CD1c-positive myeloid dendritic cell (primary cell): ENCODE measurements at regions not wholly inside any gene's neighbourhood (a gene's known extent, or its start where the extent isn't known, plus 50 kb on each side); places are given as distances from the start of the nearest gene placed in this dataset.

ENCODE experiments used
- DNase-seq: peaks from one replicate; pipeline ENCODE4 v3.0.0-alpha.2; 2016; ENCODE audit errors: extremely low spot score

- DNase-seq, result no peak
These were observed 303.6 kb upstream of the CLINT1 start for GRCh38 chr5:158162479-158163034.

DNA sequence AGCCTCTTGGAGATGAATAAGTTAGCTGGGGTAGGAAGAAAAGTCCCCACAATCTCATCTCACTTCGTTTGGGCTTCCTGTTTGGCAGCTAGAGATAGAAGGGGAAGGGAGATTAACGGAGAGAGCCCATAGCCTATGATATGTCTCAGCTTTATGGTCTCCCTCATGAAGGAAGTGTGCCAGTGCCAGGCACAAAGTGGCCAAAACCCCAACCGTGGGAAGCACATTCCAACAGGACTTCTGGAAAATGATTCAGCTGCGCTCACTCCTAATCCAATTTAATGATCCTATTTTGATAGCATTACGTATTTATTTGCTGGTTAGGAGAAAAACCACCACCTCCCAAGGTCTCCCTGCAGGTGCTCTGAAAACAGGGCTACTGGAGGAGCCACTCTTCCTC lies 303.1 kb upstream of the CLINT1 start:
- DNase-seq, result no peak

GRCh38 chr5:158159621-158160020 lies 300.7 kb upstream of the CLINT1 start:
- DNase-seq, result no peak

GRCh38 chr5:158155811-158156505 lies 297.0 kb upstream of the CLINT1 start:
- no peak for DNase-seq

DNA sequence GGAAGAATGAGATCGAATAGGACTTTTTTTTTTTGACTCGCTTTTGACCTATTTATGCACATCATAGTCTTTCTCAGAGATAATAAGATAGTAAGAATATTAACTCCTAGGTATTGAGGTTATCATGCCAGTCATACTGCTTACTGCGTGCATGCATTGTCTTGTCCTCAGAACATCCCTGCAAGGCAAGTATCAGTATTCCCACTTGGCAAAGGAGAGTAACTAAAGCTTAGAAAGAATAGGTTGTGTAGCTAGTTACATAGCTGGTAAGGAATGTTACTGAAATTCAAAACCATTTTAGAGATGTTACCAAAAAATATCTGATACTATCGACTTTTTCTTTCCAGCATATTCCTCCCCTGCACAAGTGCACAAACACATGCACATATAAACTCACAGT lies 296.1 kb upstream of the CLINT1 start:
- no peak for DNase-seq

DNA sequence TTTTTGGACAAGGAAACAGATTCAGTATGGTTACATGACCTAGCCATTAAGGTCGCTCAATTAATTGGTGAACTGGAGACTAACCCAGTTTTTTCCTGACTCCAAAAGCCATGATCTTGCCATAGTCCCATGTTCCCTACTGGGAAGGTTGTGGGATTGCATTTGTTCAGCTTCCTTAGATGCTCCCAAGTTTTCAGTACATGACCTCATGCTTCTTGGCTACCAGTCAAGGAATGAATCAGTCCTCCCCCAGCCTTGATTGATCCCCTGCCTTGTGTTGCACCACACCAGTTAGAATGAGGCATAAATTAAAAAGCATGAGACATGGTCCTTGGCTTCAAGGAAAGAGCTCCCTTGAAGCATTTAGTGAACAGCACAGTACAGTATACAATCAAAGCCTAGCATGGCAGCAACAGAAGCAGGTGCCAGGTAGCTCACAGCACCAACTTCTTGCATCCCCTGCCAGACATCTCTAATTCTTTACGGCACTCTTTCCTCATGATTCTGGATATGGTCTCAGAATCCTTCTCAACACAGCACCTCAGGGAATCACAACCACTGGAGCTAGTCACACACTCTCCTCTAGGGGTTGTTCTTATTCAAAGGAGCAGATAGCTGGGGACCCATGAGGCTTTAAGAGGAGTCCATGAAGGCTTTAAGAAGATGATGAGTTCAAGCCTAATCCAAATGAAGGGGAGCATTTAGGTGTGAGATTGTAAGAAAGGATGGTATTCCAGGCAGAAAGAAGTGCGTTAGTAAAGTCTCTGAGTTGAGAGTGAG lies 295.5 kb upstream of the CLINT1 start:
- no peak for DNase-seq

DNA sequence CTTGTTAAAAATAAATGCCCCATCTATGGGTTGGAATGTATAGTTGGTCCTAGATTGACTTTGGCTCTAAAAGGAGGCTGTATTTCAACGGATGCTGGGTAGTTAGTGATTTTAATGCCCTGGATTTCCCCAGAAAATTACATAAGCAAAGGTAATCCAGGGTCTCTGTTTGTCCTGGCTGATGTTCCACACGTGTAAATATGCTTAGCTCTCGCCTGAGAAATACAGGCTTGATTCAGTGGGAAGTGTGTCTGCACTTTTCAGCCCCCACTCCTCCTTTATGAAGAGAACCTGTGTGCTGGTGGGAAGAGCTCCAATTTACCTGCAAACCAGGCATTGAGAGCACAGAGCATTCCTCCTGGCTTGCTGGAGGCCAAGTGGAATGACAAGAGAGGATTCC lies 294.6 kb upstream of the CLINT1 start:
- no peak for DNase-seq

GRCh38 chr5:158152136-158152535 lies 293.2 kb upstream of the CLINT1 start:
- DNase-seq, result no peak

DNA sequence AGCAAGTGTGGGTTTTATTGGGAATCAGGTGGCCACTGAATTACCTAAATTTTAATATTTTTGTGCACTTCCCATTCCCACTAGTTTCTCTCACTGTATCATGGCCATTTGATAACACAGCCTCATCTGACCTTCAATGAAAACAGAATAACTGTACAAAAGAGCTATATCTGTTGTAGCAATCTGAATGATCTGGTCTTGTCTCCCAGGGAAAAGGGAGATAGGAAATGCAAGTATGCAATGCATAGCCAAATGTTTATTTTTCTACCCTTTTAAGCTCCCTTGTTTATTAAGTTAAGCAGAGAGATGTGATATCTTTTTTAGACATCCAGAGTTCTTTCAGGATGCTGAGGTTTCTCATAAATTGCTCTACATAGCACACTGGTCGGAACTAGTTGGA lies 288.3 kb upstream of the CLINT1 start:
- no peak for DNase-seq

- DNase-seq, result no peak
These were observed 286.9 kb upstream of the CLINT1 start for GRCh38 chr5:158145827-158146226.

DNA sequence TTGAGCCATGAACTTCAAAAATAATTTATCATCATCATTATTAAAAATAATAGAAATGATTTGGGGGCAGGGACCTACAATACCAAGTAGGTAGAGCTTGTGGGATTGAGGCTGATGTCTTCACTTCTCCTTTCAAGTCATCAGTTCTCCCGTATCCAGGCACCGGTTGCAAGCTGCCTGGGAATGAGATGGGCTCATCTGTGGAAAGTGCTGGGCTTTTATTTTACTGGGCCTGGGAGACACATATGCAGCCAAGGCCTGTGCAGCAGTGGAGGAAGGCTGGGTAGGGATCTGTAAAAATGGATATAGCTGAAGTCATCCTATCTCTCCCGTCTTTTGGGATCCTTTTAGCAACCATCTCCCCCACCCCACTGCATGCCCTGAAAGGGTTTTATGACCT lies 284.1 kb upstream of the CLINT1 start:
- no peak for DNase-seq

GRCh38 chr5:158142156-158142555 lies 283.2 kb upstream of the CLINT1 start:
- DNase-seq, result no peak

GRCh38 chr5:158140120-158140731 lies 281.3 kb upstream of the CLINT1 start:
- no peak for DNase-seq

DNA sequence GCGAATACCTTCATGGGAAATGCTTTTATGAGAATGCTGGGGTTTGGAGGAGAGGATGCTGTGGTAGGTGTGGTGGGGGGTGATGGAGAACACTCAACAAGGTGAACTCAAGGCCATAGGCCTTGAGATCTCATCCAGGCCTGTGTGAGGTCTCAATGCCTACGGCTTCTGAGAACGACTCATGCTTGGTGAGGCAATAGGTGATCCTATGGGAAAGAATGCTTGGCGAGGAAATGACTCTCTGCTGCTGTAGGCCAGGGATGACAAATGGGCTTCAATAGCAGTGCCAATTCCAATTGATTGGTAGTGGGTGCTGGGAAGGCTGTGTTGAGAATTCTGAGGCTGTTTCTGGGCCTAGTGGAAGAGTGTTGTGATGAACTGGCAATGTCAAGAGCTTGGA lies 280.2 kb upstream of the CLINT1 start:
- no peak for DNase-seq

DNA sequence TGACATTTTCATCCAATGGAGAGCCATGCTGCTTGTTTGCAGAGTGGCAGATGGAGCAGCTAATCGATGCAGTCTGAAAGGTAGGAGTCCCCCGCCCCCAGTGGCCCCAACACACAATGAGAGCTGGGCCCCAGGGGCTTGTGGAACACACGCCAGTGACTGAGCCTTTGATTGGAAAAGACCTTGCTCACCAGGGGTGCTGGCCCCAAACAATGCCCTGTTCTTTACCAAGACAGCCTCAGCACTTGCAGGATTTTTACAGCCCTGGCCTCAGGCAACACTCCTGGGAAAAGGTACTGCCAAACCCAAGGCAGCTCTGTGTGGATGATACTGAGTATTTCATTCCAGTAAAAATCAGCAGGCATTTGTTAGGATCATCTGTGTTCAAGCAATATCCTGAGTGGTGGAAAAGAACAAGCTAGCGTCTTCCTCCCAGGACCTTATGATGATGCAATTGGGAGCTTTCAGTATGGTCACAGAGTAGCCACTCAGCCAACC lies 276.8 kb upstream of the CLINT1 start:
- no peak for DNase-seq

DNA sequence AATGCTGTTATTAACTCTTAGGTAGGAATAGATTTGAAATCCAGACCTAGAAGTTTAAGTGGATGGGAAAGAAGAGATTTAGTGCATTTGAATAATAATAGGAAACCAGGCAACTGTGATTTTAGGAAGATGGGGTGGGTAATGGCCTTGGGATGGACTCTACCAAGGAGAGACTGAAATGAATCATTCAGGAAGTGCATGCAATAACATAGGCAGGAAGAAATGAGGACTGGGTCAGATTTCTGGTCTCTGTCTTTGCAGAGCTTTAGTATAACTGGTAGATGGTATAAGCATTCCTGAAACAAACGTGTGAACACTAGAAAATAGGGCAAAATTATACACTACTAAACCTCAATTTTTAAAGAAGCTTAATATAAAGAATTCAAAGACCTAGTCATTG lies 274.4 kb upstream of the CLINT1 start:
- DNase-seq, result no peak

- no peak for DNase-seq
These were observed 268.6 kb upstream of the CLINT1 start for GRCh38 chr5:158127536-158127935.

- DNase-seq, result no peak
These were observed 267.8 kb upstream of the CLINT1 start for GRCh38 chr5:158126442-158127405.

DNA sequence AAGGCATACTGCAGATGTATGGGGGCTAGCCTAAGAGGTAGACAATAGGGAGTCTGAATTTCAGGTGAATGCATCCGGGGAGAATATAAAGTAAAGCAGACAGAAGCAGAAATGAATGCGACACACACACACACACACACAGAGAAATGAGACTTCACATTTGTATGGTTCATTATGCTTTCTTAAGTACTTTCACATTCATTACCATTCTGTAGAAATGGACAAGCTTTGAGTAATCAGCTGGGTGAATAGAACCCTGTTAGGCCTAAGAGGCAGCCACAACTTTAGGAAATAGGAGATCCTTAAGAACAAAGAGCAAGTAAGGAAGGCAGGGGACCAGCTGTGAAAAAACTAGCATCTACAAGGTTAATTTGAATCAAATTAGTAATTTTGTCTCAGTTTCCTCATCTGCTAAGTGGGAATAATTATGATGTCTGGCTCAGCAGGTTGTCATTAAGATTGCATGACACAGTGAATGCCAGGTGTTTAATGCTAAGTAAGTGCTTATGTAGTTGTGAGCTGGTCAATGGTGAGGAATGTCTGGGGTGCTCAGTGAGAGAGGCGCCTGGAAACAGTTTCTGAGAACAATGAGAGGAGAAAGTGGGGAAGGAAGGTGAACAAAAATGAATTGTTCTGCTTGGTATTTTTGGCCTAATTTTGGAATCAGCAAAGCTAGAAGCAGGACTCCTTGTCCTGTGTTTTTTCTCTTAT lies 265.8 kb upstream of the CLINT1 start:
- no peak for DNase-seq

- no peak for DNase-seq
These were observed 264.6 kb upstream of the CLINT1 start for GRCh38 chr5:158123595-158123994.

- DNase-seq, result no peak
These were observed 262.7 kb upstream of the CLINT1 start for GRCh38 chr5:158121678-158122077.
